HG02588 (cell line): ENCODE measurements at regions not wholly inside any gene's neighbourhood (a gene's known extent, or its start where the extent isn't known, plus 50 kb on each side); places are given as distances from the start of the nearest gene placed in this dataset.

Experiments
- ATAC-seq: cut with Tn5 transposase; IDR thresholded peaks from one replicate; pipeline ENCODE4 v1.9.1; 2021; ENCODE audit warnings: mild to moderate bottlenecking, moderate library complexity; ENCODE audit not compliant: unreplicated experiment

DNA sequence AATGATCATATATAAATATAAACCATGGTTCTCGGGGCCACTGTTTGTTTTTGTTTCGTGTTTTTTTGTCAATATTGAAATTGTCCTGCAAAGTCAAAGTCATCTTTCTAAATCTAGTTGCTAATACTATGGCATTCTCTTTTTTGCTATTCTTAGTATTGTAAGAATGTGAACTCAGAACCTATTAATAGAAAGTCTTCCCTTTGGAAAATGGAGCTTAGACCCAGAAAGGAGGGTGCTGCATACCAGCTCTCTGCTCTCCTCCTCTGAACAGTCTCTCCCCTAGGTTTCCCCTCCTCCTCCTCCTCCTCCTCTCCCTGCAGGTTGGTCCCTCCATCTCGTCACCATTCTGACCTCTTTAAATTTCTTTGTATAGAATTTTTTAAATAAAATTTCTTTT lies 150.4 kb upstream of the CCN2 start:
- ATAC-seq: no peak

DNA sequence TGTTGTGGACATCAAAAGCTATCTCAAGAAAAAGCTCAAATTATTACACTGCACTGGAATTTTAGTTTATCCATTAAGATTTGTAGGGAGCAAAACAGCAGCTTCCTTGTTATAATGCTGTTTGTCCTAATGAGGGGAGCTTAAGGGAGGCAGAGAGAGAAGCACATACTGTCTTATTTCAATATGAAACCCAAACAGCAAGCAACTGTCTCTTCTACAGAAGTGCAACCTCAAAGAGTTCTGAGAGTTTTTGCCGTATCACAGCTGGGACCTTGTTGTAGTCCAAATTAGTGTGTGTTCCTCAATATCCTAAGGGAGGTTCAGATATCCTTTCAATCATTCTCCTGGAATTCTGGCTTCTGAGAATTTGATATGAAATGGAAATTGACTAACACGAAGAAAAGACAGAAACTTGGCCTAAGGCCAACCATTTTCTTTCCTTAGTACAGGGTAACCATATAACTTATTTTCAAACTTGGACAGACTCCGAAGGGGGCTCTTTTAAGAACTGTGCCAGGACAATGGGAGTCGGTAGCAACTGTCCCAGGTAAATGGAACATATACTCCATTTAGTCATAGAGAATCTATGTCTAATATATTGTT lies 149.3 kb upstream of the CCN2 start:
- no peak for ATAC-seq

DNA sequence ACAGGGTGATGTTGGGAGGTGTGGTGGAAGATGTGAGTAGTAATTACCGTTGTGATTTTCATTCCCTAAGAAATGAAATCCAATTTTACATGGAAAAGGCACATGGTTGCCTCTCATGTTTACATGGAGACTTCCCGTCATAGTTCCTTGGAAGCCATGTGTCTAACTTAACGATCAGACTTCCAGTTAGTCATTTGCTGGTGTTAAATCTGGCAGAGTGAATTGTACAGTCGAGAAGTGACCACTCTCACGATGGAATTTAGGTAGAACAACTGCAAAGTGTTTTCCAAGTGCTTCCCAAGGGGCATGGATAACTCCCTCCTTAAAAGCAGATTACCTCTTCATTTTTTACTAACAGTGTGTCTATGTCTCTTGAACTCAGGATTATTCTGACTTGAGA lies 145.8 kb upstream of the CCN2 start:
- no peak for ATAC-seq

DNA sequence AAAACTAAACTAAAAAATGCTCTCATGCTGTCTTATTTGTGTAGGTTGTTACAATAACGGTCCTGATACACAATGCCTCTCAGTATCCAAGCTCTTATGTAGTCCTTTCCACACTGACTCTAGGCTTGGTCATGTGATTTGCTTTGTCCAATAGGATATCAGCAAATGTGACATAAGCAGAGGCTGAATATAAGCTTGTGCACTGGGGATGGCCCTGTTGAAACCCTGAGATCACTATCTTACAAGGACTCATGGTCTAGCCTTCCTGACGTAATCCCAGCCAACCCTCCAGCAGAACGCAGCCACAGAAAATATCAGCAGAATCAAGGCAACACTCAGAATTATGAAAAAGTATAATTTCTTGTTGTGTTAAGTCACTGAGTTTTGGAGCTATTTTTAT lies 145.1 kb upstream of the CCN2 start:
- no peak for ATAC-seq

DNA sequence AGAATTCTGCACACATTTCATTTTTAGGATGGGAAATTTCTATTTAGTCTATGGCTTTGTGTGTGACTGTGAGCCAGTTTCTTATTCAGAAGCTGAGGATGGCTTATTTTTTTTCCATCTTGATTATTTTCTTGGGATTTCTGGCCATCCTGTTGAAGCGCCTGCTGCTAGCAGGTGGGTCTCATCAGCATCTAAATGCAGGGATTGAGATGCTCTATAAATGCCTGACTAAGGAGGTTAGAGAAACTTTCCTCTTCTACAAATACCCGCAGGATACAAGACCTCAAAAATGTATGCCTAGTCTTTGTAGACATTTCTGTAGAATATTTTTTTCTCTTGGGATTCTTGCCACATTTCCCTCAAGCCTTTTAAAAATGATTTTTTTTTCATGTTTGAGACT lies 138.0 kb upstream of the CCN2 start:
- no peak for ATAC-seq

DNA sequence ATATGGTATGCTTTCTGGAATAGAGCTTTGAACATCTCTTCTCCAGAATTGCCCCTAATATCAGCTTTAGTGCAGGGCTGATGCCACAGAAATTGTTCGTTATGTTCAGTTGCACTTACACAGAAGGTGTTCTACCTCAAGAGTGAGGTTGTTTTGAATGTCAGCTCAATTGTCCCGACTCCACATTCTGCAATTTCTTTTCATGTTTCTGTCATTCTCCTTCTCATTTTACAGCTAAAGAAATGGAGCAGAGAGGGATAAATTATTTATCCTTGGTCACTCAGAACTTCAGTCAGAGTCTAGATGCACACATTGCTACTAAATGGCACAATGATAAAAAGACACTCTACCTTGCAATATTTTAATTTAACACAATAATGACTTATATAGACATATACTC lies 137.0 kb upstream of the CCN2 start:
- no peak for ATAC-seq

DNA sequence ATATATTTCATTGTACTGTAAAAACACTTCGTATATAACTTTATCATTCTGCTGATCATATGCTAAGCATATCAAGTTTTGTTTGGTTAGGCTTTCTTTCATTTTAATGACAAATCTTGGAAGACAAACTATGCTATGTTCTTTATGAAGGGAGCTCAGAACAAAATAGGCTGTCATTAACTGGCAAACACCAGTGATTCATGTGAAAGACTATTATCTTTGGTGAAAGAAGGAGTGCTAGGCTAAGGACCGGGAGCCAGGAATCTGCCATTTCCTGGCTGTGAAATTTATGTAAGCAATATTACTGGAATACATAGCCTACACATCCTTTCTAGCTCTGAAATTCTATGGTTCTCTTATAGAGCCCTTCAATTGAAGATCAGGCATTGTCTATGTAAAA lies 136.2 kb upstream of the CCN2 start:
- no peak for ATAC-seq

DNA sequence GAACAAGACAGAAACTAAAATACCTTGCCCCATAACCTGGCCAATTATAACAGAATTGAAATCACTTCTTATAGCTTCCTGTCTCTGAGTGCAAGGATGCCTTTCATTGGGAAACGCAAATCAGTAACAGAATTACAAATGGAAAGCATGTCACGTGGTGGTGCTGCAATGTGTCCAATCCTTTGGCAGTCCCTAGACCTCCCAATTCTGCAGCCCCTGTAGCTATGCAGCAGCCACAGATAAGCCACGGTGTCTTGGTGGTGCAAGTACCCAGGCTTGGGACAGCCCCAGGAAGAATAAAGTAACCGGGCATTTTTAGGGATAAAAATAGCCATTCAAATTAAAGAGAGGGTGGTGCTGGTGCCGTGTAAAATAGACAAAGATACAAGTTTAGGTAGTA lies 134.6 kb upstream of the CCN2 start:
- ATAC-seq: peak; percentile 16

DNA sequence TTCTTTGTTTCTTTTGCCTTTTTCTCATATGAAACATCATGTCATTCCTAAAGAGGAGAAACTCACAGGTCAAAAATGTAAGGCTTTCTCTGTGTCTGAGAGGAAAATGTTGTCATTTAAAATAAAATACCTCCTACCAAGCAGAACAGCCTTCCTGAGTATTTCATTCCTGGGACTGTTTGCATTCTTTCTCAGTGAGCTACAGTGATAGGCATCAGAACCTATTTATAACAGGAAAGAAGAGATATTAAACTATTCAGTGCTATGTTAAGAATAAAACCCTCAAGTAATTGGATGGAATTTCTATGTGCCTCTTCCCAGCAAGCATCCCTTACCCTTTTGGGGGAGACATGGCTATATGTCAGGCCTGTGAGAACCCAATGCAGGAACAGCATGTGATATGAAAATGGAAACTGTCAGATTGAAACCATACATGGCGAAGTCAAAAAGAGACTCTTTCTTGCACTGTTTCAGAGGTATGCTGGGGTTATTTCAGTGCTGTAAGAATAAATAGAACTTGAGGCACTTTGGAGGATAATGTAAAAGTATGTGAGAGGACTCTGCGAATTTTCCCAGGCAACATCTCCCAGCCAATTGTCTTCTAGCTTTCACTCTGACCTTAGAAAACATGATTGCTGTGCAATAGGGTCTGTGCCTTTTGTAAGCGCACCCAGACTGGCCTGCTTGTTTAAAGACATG lies 133.8 kb upstream of the CCN2 start:
- ATAC-seq: peak; percentile 84

DNA sequence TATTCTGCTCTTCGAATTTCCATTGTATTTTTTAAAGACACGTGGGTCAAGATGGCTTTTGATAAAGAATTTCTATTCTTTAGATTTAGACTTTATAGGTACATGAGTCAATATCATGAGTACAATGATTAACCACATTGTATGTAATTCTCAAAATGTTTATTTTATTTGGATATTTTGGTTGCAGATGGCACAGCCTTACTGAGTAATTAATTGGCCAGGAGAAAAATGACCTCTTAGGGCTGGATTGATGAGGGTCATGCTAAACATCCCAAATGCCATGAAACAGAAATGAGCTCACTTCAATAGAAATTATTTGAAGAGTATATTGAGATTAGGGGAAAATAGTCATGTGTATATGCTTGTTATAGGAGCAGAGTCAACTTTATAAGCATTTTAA lies 131.2 kb upstream of the CCN2 start:
- no peak for ATAC-seq

DNA sequence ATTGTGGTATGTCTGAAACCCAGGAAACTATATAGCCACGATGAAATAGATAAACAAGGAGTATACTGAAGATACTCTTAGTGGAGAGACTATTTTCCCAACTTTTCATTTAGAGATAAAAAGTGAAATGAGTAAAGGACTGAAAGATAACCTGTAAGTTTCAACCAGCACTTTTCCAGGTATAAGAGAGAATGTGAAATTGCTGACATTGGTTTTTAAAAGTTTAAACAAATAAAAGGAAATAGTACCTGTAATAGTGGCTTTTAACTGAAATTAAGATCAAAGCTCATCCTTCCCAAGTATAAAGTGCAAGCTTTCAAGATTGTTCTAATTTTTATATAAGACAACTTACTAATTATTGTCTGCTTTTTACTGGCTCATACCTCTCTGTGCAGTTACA lies 130.2 kb upstream of the CCN2 start:
- no peak for ATAC-seq

DNA sequence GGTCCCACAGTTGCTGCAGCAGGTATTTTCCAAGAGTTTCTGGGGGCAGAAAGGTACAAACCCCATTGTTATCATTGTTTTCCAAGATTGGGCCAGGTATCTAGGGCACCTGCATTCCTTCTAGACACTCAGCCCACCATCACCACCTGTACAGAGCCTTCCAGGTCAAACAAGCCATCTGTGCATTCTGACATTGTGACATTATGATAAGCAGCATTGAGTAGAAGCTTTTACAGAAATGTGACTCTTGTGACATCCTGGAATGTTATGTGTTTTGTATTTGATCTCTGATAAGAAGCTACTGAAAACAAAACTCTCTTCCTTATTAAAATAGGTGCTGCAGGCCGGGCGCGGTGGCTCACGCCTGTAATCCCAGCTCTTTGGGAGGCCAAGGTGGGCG lies 128.1 kb upstream of the CCN2 start:
- no peak for ATAC-seq

DNA sequence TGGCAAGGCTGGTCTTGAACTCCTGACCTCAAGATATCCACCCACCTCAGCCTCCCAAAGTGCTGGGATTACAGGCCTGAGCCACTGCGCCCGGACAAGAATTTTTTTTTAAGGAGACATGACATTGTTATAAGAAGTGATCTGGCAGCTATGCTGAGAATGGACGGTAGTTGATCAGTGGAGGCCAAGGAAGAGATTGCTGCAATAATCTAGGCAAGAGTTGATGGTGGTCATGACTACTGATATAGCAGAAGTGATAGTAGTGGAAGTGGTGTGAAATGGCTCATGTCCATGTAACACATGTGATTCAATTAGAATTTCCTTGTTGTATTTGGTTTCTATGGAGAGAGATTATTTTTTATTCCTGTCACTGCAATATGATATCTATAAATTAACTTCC lies 125.3 kb upstream of the CCN2 start:
- no peak for ATAC-seq

DNA sequence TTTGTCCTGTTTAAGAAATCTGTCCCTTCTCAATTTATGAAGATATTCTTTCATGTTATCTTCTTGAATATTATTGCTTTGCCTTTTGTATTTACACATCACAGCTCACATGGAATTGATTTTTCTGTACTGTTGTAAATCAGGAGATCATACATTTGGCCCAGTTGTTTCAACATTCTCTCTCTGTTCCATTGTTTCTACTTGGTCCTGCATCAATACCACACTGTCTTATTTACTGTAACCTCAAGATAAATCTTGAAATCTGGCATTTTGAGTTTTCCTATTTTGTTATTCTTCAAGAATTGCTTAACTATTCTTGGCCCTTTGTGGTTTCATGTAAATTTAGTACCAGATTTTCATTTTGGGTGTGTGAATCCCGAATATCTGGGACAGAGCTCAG lies 121.7 kb upstream of the CCN2 start:
- ATAC-seq: no peak

DNA sequence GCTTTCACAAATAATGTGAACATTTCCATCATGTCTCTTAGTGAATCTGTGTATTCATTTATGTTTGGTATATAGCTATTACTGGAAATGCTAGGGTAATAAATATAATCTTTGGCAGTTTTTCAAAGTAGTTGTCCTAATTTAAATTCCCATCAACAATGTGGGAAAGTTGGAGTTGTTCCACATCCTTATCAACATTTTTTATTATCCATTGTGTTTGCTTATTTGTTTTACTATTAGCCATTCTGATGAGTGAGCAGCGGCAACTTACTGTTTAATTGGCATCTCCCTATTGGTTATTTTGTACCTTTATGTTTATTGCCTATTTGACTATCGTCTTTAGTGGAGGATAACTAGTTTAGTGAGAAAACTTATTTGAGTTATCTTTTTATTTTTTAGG lies 121.1 kb upstream of the CCN2 start:
- ATAC-seq: no peak

DNA sequence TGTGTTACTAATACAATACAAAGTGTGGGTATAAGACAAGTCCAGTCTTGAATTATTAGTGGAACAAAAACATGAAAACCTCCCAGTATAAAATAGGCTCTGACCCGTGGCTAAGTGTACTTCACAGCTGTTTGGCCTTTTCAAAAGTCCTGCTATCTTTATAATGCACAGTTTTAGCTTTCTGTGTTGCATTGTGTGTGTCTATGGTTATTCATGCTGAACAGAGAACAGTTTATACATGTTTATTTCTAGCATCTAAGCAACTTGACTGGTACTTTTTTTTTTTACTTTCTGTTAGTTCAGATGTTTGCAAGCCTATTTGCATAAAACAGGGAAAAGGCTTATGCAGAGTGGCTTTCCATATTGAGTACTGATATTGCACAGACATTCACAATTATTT lies 119.2 kb upstream of the CCN2 start:
- ATAC-seq: no peak

DNA sequence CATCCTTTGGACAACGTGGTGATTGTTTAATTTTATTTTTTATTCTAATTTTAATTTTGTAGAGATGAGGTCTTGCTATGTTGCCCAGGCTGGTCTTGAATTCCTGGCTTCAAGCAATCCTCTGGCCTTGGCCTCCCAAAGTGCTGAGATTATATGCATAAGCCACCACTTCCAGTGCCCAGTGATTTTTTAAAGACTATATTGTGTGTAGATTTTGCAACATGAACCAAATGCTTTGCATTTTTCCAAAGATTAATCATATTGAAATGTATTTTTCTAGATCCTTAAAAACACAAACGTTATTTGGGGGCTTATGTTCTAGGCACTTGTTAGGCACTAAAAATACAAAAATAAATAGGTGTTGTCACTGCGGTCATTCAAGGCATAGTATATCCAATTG lies 117.6 kb upstream of the CCN2 start:
- ATAC-seq: no peak

DNA sequence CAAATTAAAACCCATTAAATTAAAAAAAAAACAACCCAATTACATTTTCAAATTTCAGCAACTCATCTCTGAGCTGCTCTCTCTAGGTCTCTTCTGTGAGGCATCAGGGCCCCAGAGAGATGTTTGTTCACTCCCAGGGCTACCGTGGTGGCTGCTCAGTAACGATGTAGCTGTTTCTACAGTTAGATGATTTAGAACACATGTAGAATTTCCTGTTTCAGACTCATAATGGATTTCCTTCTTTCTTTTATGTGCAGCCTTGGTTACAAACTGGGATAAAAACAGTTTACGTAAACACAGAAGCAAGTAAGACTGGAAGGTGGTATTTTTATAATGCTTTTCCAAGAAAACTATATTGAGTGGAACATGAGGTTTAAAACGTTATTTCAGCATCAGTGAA lies 116.1 kb upstream of the CCN2 start:
- ATAC-seq: no peak

DNA sequence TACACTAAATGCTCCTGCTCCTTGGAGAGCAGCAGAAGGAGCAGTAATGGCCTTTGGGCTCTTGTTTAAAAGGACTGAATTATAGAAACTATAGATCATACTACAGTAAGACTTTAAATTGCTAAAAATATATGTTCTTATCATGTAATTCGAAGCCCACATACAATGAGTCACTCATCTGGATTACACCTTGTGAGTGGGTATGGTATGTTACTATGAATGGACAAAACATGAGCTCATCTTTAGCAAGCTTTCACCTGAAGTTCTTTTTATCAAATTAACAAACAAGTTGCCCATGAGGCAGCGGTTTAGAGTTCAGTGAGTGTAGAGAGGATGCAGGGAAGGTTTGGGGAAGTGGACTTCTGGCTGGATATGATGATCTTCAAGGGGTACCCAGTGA lies 114.4 kb upstream of the CCN2 start:
- no peak for ATAC-seq

DNA sequence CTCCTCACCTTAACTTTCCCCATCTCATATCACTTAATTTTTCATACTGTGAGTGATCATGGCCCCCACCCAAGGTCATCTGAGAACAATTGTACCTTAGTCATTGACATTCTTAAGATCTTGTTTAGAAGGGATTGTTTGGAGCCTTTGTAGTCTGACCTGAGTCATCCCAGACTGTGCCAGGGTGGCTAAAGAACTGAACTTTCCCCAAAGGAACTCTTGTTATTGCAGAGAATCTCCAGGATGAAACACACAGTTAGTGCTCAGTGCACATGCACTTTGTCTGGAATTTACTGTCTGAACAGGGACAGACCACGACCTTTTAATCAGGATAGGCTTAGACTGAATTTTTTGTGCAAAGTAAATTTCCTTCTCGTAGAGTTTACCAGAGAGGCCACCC lies 112.6 kb upstream of the CCN2 start:
- ATAC-seq: no peak

DNA sequence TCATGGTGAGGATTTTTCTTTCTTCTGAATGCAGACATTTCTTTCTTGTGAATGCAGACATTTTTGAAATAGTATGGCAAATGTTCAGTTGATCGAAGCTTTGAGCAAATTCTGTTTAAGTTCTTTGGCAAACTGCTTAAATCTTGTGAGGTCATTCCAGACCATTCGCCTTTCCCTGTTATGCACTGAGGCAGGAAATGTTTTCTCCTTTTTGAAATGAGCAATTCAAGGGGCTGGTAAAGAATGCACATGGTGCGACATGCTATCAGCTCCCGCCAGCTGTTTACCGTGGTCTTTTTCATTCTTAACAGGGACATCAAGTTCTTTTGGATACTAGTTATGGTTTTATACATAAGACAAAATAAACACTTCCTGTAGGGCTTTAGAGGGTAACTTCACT lies 112.0 kb upstream of the CCN2 start:
- no peak for ATAC-seq

DNA sequence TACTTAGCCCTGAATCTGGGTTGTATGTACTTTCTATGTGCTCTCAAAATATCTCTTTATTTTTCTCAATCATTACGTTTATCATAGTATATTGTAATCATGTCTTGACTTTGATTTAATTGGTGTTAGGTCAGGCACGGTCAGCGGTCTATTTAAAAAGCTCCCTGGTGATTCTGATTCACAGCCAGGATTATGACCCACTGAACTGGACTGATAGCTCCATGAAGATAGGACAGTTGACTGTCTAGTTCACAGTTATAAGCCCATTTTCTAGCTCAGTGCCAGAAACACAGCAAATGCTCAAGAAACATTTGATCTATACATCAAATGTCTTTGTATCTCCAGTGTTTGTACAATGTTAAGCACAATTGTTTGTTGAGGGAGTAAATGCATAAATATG lies 111.5 kb upstream of the CCN2 start:
- no peak for ATAC-seq

DNA sequence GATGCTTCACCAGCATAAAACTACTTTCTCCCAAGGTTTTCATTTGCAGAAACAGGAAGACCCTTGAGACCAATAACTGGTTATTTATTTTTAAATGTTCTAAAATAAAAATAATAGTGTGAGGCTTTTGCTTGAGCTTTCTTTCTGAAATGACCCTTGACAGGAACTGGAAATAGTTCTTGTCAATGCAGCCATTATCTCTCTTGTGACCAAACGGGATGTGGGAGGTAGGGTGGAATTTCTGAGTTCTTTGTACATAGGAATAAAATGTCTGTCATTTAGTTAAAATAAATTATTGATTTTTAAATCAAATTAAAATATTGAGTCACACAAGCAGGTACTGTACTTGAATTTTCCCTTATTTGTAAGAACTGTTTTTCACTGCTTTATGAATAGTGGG lies 110.2 kb upstream of the CCN2 start:
- no peak for ATAC-seq
